ENCODE measurements at regions not wholly inside any gene's neighbourhood (a gene's known extent, or its start where the extent isn't known, plus 50 kb on each side); places are given as distances from the start of the nearest gene placed in this dataset.

DNA sequence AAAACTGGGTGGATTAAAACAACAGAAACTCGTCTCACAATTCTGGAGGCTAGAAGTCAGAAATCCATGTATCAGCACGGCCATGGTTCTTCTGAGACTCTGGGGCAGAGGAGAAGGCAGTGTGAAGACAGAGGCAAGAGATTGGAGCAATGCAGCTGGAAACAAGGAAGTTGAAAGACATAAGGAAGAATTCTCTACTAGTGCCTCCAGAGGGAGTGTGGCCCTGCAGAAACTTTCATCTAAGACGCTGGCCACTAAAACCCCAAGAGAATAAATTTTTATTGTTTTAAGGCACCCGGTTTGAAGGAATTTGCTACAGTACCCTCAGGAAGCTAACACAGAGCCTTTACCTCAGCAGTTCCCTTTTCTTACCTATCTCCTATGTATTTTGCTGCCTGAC, 1012.2 kb upstream of the CADM2 start:
- TF ChIP-seq POLR2AphosphoS5 (IDR thresholded peaks at IDR 0.05; ENCODE audit: low read depth, low read length) (no peak), POLR2A (IDR thresholded peaks at IDR 0.05; ENCODE audit: low read depth, low read length) (no peak), TAF1 (IDR thresholded peaks at IDR 0.05; ENCODE audit: low read depth, low read length) (no peak), POU2F2 (IDR thresholded peaks at IDR 0.05; ENCODE audit: low read depth, low read length) (no peak), PAX5 (IDR thresholded peaks at IDR 0.05; ENCODE audit: insufficient read depth, low read length, severe bottlenecking) (no peak)

Data from GM12891 (cell line).